ENCODE measurements at regions not wholly inside any gene's neighbourhood (a gene's known extent, or its start where the extent isn't known, plus 50 kb on each side); places are given as distances from the start of the nearest gene placed in this dataset.

DNA sequence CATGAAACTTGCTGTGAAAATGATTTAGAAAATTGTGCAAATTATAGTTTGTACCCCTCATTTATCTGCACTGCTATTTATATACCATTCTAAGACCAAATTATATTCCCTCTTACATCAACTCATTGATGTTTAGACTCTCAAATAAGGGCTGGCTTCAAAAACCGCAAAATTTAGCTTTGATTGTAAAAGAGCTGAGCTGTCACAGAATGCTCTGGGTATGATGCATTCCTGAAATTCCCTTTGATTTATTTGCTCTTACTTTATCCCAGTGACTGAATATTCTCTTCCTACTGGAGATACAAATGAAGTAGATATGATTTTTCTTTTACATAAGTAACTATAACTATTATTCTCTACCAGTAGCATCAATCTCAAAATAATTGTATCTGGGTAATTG is 78.0 kb upstream of the TMTC2 start:
- no peak for TF ChIP-seq CTCF (IDR thresholded peaks at IDR 0.05; ENCODE audit: poor library complexity, severe bottlenecking)
- TF ChIP-seq EP300 (conservative IDR thresholded peaks at IDR 0.05; ENCODE audit: poor library complexity, severe bottlenecking): no peak
- no peak for TF ChIP-seq TAF1 (IDR thresholded peaks at IDR 0.05; ENCODE audit: low read depth)
- no peak for TF ChIP-seq MXI1 (conservative IDR thresholded peaks at IDR 0.05; ENCODE audit: poor library complexity, severe bottlenecking)
- no peak for TF ChIP-seq SMC3 (conservative IDR thresholded peaks at IDR 0.05; ENCODE audit: poor library complexity)
- no peak for TF ChIP-seq EZH2 (IDR thresholded peaks at IDR 0.05; ENCODE audit: borderline replicate concordance, insufficient read depth, low read length, poor library complexity, severe bottlenecking)
- TF ChIP-seq, protein P1, sequence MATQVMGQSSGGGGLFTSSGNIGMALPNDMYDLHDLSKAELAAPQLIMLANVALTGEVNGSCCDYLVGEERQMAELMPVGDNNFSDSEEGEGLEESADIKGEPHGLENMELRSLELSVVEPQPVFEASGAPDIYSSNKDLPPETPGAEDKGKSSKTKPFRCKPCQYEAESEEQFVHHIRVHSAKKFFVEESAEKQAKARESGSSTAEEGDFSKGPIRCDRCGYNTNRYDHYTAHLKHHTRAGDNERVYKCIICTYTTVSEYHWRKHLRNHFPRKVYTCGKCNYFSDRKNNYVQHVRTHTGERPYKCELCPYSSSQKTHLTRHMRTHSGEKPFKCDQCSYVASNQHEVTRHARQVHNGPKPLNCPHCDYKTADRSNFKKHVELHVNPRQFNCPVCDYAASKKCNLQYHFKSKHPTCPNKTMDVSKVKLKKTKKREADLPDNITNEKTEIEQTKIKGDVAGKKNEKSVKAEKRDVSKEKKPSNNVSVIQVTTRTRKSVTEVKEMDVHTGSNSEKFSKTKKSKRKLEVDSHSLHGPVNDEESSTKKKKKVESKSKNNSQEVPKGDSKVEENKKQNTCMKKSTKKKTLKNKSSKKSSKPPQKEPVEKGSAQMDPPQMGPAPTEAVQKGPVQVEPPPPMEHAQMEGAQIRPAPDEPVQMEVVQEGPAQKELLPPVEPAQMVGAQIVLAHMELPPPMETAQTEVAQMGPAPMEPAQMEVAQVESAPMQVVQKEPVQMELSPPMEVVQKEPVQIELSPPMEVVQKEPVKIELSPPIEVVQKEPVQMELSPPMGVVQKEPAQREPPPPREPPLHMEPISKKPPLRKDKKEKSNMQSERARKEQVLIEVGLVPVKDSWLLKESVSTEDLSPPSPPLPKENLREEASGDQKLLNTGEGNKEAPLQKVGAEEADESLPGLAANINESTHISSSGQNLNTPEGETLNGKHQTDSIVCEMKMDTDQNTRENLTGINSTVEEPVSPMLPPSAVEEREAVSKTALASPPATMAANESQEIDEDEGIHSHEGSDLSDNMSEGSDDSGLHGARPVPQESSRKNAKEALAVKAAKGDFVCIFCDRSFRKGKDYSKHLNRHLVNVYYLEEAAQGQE (IDR thresholded peaks at IDR 0.05; ENCODE audit: borderline replicate concordance): no peak
- no peak for TF ChIP-seq POLR2AphosphoS5 (IDR thresholded peaks at IDR 0.05)
- no peak for TF ChIP-seq RAD21 (conservative IDR thresholded peaks at IDR 0.05)
- H3K9me2 ChIP-seq (ENCODE audit: insufficient read depth, low read length): no peaks in the 10 kb centered on the region
- H3K27ac ChIP-seq (ENCODE audit: low read length): no peak overlapping the region
- no peaks in the 10 kb centered on the region for H4K20me1 ChIP-seq (ENCODE audit: insufficient read depth)
- H3K4me2 ChIP-seq (ENCODE audit: low read length): no peak overlapping the region
- no peaks in the 10 kb centered on the region for H3F3A ChIP-seq (ENCODE audit: insufficient read depth, low read length, poor library complexity, severe bottlenecking)
- no peak overlapping the region for H3K9ac ChIP-seq (ENCODE audit: low read length)
- H3K9me3 ChIP-seq (ENCODE audit: low read length): no peaks in the 10 kb centered on the region
- no peak overlapping the region for H2AFZ ChIP-seq (ENCODE audit: low read depth, low read length)
- no peak overlapping the region for H3K4me3 ChIP-seq (ENCODE audit: low read length)
- H3K27me3 ChIP-seq (ENCODE audit: insufficient read depth, low read depth, low read length): no peaks in the 10 kb centered on the region
- no peaks in the 10 kb centered on the region for H3K79me2 ChIP-seq (replicated peaks; ENCODE audit: insufficient read depth, low read length)
- H3K36me3 ChIP-seq (ENCODE audit: insufficient read depth, low read length): no peaks in the 10 kb centered on the region

- Histone ChIP-seq H3K4me2 (ENCODE audit: low read length) (no peak overlapping the region), H3K9me3 (ENCODE audit: low read length) (no peaks in the 10 kb centered on the region), H4K20me1 (ENCODE audit: insufficient read depth) (no peaks in the 10 kb centered on the region), H3K9me2 (ENCODE audit: insufficient read depth, low read length) (no peaks in the 10 kb centered on the region), H3K27ac (ENCODE audit: low read length) (no peak overlapping the region), H2AFZ (ENCODE audit: low read depth, low read length) (no peak overlapping the region), H3F3A (ENCODE audit: insufficient read depth, low read length, poor library complexity, severe bottlenecking) (no peaks in the 10 kb centered on the region), H3K4me3 (ENCODE audit: low read length) (no peak overlapping the region), H3K27me3 (ENCODE audit: insufficient read depth, low read depth, low read length) (no peaks in the 10 kb centered on the region), H3K79me2 (replicated peaks; ENCODE audit: insufficient read depth, low read length) (no peaks in the 10 kb centered on the region), H3K9ac (ENCODE audit: low read length) (no peak overlapping the region), H3K36me3 (ENCODE audit: insufficient read depth, low read length) (no peaks in the 10 kb centered on the region)
- TF ChIP-seq CTCF (IDR thresholded peaks at IDR 0.05; ENCODE audit: poor library complexity, severe bottlenecking): no peak
- no peak for TF ChIP-seq POLR2AphosphoS5 (IDR thresholded peaks at IDR 0.05)
- TF ChIP-seq MXI1 (conservative IDR thresholded peaks at IDR 0.05; ENCODE audit: poor library complexity, severe bottlenecking): no peak
- TF ChIP-seq, protein P1 (IDR thresholded peaks at IDR 0.05; ENCODE audit: borderline replicate concordance): no peak
- no peak for TF ChIP-seq EP300 (conservative IDR thresholded peaks at IDR 0.05; ENCODE audit: poor library complexity, severe bottlenecking)
- no peak for TF ChIP-seq SMC3 (conservative IDR thresholded peaks at IDR 0.05; ENCODE audit: poor library complexity)
- TF ChIP-seq TAF1 (IDR thresholded peaks at IDR 0.05; ENCODE audit: low read depth): no peak
Measured at GRCh38 chr12:82609234-82609914, 77.3 kb upstream of the TMTC2 start.

Data from neural cell (in vitro differentiated cells).